ENCODE measurements at regions not wholly inside any gene's neighbourhood (a gene's known extent, or its start where the extent isn't known, plus 50 kb on each side); places are given as distances from the start of the nearest gene placed in this dataset.

- no peak for DNase-seq (ENCODE audit: low read depth in 4 of 6, low spot score in 6 of 6)
- H3K4me3 ChIP-seq (ENCODE audit: low read depth, low read length) = no peak overlapping the region
- H3K9me3 ChIP-seq (ENCODE audit: control insufficient read depth, insufficient read depth, low read length) = no peaks in the 10 kb centered on the region
- H3K4me1 ChIP-seq (ENCODE audit: control insufficient read depth, insufficient read depth, low read length) = no peaks in the 10 kb centered on the region
- H3K27ac ChIP-seq (ENCODE audit: low read depth, low read length) = no peak overlapping the region
- H3K36me3 ChIP-seq (ENCODE audit: control insufficient read depth, insufficient read depth, low read length) = no peaks in the 10 kb centered on the region
- H3K27me3 ChIP-seq (ENCODE audit: control insufficient read depth, insufficient read depth, low read length) = no peaks in the 10 kb centered on the region
- WGBS (ENCODE audit: insufficient coverage) = no CpG with 5 or more reads among the region's 2 CpGs
These were observed 447.1 kb upstream of the MAP3K7 start for GRCh38 chr6:91033964-91034363.

DNA sequence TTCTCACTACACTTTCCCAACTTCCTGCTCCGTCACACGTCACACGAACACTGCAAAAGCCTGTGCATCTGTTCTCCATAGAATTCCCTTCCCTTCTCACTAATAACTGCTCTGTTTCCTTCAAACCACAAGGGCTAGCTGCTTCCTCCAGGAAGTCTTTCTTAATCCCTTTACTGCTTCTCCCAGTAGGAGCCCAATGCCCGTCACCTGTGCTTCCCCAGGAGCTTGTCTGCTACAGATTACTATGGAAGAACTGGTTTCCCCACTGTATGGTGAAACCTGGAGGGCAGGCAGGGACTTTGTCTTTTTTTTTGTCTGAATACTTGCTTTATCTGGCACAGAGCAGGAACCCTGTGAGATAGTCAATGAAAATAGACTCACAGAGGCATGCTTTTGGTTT is 444.7 kb upstream of the MAP3K7 start:
- Histone ChIP-seq H3K27me3 (ENCODE audit: control insufficient read depth, insufficient read depth, low read length) (no peaks in the 10 kb centered on the region), H3K9me3 (ENCODE audit: control insufficient read depth, insufficient read depth, low read length) (no peaks in the 10 kb centered on the region), H3K4me3 (ENCODE audit: low read depth, low read length) (no peak overlapping the region), H3K36me3 (ENCODE audit: control insufficient read depth, insufficient read depth, low read length) (no peaks in the 10 kb centered on the region), H3K27ac (ENCODE audit: low read depth, low read length) (no peak overlapping the region), H3K4me1 (ENCODE audit: control insufficient read depth, insufficient read depth, low read length) (no peaks in the 10 kb centered on the region)
- DNase-seq (ENCODE audit: low read depth in 4 of 6, low spot score in 6 of 6) = no peak
- WGBS (ENCODE audit: insufficient coverage) = 93% methylated on average over 4 of the region's 4 CpGs

DNA sequence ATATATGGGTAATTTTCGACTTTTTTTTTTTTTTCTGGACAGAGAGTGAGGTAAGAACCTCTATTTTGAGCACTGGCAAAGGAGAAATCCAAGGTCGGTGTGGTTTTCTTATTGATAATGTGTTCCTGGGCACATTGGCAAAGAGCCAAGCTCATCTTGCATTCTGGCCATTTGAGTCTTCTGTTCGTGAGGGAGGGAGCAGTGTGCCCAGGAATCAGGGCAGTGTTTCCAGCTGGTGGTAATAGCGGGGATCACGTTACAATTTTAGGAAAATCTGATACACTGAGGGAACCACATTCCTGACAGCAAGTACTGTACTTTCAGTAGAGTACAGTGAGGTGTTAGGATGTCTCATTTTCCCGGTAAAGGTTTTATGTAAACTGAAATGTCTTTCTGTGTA is 442.3 kb upstream of the MAP3K7 start:
- no peaks in the 10 kb centered on the region for H3K9me3 ChIP-seq (ENCODE audit: control insufficient read depth, insufficient read depth, low read length)
- DNase-seq (ENCODE audit: low read depth in 4 of 6, low spot score in 6 of 6) = peak in 5 of 6 donors; percentile 27 to 85 (median 44)
- no peaks in the 10 kb centered on the region for H3K4me1 ChIP-seq (ENCODE audit: control insufficient read depth, insufficient read depth, low read length)
- 13% methylated on average over 3 of the region's 6 CpGs for WGBS (ENCODE audit: insufficient coverage)
- H3K4me3 ChIP-seq (ENCODE audit: low read depth, low read length) = no peak overlapping the region
- no peak overlapping the region for H3K27ac ChIP-seq (ENCODE audit: low read depth, low read length)
- no peaks in the 10 kb centered on the region for H3K27me3 ChIP-seq (ENCODE audit: control insufficient read depth, insufficient read depth, low read length)
- no peaks in the 10 kb centered on the region for H3K36me3 ChIP-seq (ENCODE audit: control insufficient read depth, insufficient read depth, low read length)

DNA sequence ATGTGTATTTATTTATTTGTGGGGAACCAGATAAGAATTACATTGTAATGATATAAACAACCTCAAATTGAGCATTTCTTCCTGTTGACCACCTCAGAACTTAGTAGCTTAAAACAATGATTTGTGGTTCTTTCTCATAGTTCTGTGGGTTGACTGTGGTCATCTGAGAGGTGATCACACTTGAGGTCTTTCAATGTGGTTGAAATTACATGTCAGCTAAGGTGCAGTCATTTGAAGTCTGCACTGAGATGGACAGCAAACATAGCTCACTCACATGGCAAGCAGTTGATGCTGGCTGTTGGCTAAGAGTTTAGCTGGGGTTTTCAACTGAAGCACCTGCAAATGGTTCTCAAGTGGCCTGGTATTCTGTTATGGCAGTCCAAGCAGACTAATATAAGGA is 436.7 kb upstream of the MAP3K7 start:
- no peak overlapping the region for H3K4me3 ChIP-seq (ENCODE audit: low read depth, low read length)
- no peaks in the 10 kb centered on the region for H3K36me3 ChIP-seq (ENCODE audit: control insufficient read depth, insufficient read depth, low read length)
- no peak for DNase-seq (ENCODE audit: low read depth in 4 of 6, low spot score in 6 of 6)
- no peaks in the 10 kb centered on the region for H3K27me3 ChIP-seq (ENCODE audit: control insufficient read depth, insufficient read depth, low read length)
- H3K9me3 ChIP-seq (ENCODE audit: control insufficient read depth, insufficient read depth, low read length) = no peaks in the 10 kb centered on the region
- H3K27ac ChIP-seq (ENCODE audit: low read depth, low read length) = no peak overlapping the region
- no peaks in the 10 kb centered on the region for H3K4me1 ChIP-seq (ENCODE audit: control insufficient read depth, insufficient read depth, low read length)

DNA sequence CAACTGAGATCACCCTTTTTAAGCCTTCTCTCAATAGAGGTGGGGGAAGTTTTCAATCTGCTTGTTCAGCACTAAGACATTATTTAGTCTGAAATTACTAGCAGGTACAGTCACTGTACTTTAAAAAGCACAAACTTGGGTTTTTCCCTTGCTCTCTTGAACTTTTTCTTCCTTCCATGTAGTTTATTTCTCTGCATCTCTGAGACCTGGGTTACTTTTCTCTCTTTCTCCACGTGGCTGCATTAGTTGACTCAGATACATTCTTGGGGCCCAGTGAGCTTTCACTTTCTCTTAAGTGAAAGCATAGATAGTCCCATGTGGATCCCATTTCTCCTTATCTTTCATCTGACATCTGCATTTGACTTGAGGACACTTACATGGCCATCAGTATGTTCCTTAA is 433.9 kb upstream of the MAP3K7 start:
- DNase-seq (ENCODE audit: low read depth in 4 of 6, low spot score in 6 of 6) = no peak
- Histone ChIP-seq H3K27me3 (ENCODE audit: control insufficient read depth, insufficient read depth, low read length) (no peaks in the 10 kb centered on the region), H3K4me3 (ENCODE audit: low read depth, low read length) (no peak overlapping the region), H3K4me1 (ENCODE audit: control insufficient read depth, insufficient read depth, low read length) (no peaks in the 10 kb centered on the region), H3K27ac (ENCODE audit: low read depth, low read length) (no peak overlapping the region), H3K36me3 (ENCODE audit: control insufficient read depth, insufficient read depth, low read length) (no peaks in the 10 kb centered on the region), H3K9me3 (ENCODE audit: control insufficient read depth, insufficient read depth, low read length) (no peaks in the 10 kb centered on the region)
- 71% methylated on average over 1 of the region's 1 CpG for WGBS (ENCODE audit: insufficient coverage)

DNA sequence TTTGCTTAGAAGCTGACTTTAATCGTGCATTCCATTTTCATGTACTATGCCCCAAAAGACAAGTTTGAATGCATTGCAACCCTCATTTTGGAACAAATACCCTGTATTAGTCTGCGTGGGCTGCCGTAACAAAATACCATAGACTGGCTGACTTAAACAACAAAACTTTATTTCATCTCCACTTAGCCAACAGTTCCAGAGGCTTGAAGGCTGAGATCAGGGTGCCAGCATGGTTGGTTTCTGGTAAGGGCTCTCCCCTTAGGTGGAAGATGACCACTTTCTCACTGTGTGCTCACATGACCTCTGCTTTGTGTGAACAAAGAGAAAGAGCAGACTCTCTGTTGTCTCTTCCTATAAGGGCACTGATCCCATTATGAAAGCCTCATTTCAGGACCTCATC is 431.7 kb upstream of the MAP3K7 start:
- Histone ChIP-seq H3K27ac (ENCODE audit: low read depth, low read length) (no peak overlapping the region), H3K27me3 (ENCODE audit: control insufficient read depth, insufficient read depth, low read length) (no peaks in the 10 kb centered on the region), H3K4me1 (ENCODE audit: control insufficient read depth, insufficient read depth, low read length) (no peaks in the 10 kb centered on the region), H3K9me3 (ENCODE audit: control insufficient read depth, insufficient read depth, low read length) (no peaks in the 10 kb centered on the region), H3K36me3 (ENCODE audit: control insufficient read depth, insufficient read depth, low read length) (no peaks in the 10 kb centered on the region), H3K4me3 (ENCODE audit: low read depth, low read length) (no peak overlapping the region)
- WGBS (ENCODE audit: insufficient coverage) = no CpG with 5 or more reads among the region's 3 CpGs
- no peak for DNase-seq (ENCODE audit: low read depth in 4 of 6, low spot score in 6 of 6)

DNA sequence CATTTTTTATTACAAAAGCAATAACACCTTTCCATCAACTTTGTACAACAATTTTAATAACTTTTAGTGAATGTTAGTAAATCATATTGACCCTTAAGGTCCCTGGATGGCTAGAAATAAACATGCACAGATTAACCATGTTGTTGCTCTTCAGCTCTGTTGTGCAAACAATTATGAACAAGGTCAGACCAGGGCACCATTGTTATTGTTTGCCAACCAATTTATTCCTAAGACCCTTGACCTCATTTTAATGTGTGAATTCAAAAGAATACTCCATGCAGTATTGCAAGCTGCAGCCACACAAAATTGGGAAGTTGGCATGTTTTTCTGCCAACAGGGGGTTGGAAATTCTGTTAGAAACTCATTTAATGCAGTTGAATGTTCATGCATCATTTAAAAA is 426.6 kb upstream of the MAP3K7 start:
- no peaks in the 10 kb centered on the region for H3K36me3 ChIP-seq (ENCODE audit: control insufficient read depth, insufficient read depth, low read length)
- H3K27me3 ChIP-seq (ENCODE audit: control insufficient read depth, insufficient read depth, low read length) = no peaks in the 10 kb centered on the region
- no peaks in the 10 kb centered on the region for H3K4me1 ChIP-seq (ENCODE audit: control insufficient read depth, insufficient read depth, low read length)
- H3K4me3 ChIP-seq (ENCODE audit: low read depth, low read length) = no peak overlapping the region
- H3K9me3 ChIP-seq (ENCODE audit: control insufficient read depth, insufficient read depth, low read length) = no peaks in the 10 kb centered on the region
- no peak for DNase-seq (ENCODE audit: low read depth in 4 of 6, low spot score in 6 of 6)
- no peak overlapping the region for H3K27ac ChIP-seq (ENCODE audit: low read depth, low read length)

DNA sequence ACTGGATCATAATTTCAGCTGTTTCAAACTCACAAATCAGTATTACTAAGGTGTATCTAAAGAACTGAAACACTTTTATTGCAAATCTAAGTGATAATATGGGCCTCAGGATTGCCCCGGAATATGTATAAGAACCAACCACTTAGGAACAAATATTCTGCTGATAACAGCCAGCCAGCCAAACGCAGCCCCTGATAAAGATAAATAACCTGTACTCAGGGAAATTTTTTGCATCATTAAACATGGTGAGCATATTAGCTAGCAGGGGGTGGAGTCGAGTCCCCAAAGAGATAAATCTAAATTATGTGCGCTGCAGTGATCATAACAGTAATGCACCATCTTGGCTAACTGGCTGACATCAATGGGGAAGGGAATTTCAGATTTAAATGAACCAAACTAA is 410.2 kb upstream of the MAP3K7 start:
- no CpG with 5 or more reads among the region's 4 CpGs for whole genome bisulfite sequencing (ENCODE audit: insufficient coverage)

GRCh38 chr6:90993770-90994169 is 406.9 kb upstream of the MAP3K7 start:
- Histone ChIP-seq H3K36me3 (ENCODE audit: control insufficient read depth, insufficient read depth, low read length) (no peaks in the 10 kb centered on the region), H3K27ac (ENCODE audit: low read depth, low read length) (no peak overlapping the region), H3K9me3 (ENCODE audit: control insufficient read depth, insufficient read depth, low read length) (no peaks in the 10 kb centered on the region), H3K27me3 (ENCODE audit: control insufficient read depth, insufficient read depth, low read length) (no peaks in the 10 kb centered on the region), H3K4me1 (ENCODE audit: control insufficient read depth, insufficient read depth, low read length) (no peaks in the 10 kb centered on the region), H3K4me3 (ENCODE audit: low read depth, low read length) (no peak overlapping the region)
- DNase-seq (ENCODE audit: low read depth in 4 of 6, low spot score in 6 of 6) = no peak
- 87% methylated on average over 2 of the region's 3 CpGs for WGBS (ENCODE audit: insufficient coverage)

More for the DNA sequence above, 410.2 kb upstream of the MAP3K7 start:
- Histone ChIP-seq H3K27ac (ENCODE audit: low read depth, low read length) (no peak overlapping the region), H3K36me3 (ENCODE audit: control insufficient read depth, insufficient read depth, low read length) (no peaks in the 10 kb centered on the region), H3K4me1 (ENCODE audit: control insufficient read depth, insufficient read depth, low read length) (no peaks in the 10 kb centered on the region), H3K27me3 (ENCODE audit: control insufficient read depth, insufficient read depth, low read length) (no peaks in the 10 kb centered on the region), H3K4me3 (ENCODE audit: low read depth, low read length) (no peak overlapping the region), H3K9me3 (ENCODE audit: control insufficient read depth, insufficient read depth, low read length) (no peaks in the 10 kb centered on the region)
- peak in 2 of 6 donors; percentile 5 to 80 for DNase-seq (ENCODE audit: low read depth in 4 of 6, low spot score in 6 of 6)

GRCh38 chr6:90989763-90990162 is 402.9 kb upstream of the MAP3K7 start:
- DNase-seq (ENCODE audit: low read depth in 4 of 6, low spot score in 6 of 6) = no peak
- Histone ChIP-seq H3K27me3 (ENCODE audit: control insufficient read depth, insufficient read depth, low read length) (no peaks in the 10 kb centered on the region), H3K4me1 (ENCODE audit: control insufficient read depth, insufficient read depth, low read length) (no peaks in the 10 kb centered on the region), H3K36me3 (ENCODE audit: control insufficient read depth, insufficient read depth, low read length) (no peaks in the 10 kb centered on the region), H3K27ac (ENCODE audit: low read depth, low read length) (no peak overlapping the region), H3K4me3 (ENCODE audit: low read depth, low read length) (no peak overlapping the region), H3K9me3 (ENCODE audit: control insufficient read depth, insufficient read depth, low read length) (no peaks in the 10 kb centered on the region)
- no CpG with 5 or more reads among the region's 5 CpGs for WGBS (ENCODE audit: insufficient coverage)
